Thyroid gland (tissue), 4 donors: ENCODE measurements at regions not wholly inside any gene's neighbourhood (a gene's known extent, or its start where the extent isn't known, plus 50 kb on each side); places are given as distances from the start of the nearest gene placed in this dataset.
"Not testable (repeated sequence)": the region's sequence is repeated elsewhere in the genome, so short reads cannot be mapped to it uniquely, and the experiment has no call there.

Experiments
- DNase-seq, 2 donors: peaks; one replicate each; pipeline ENCODE4 v3.0.0-alpha.2; 2019
- H3K27ac ChIP-seq, 3 donors: fragments of 200-600 bp; sonication (generic); 1 replicate in 2 of 3; 2 replicates in 1 of 3; pipeline ENCODE4 v1.5.1; 2016 to 2019; ENCODE audit warnings: mild to moderate bottlenecking in 1 of 3, moderate library complexity in 1 of 3
- H3K27me3 ChIP-seq: fragments of 200-600 bp; sonication (generic); one replicate; pipeline ENCODE4 v1.5.1; 2019
- H3K36me3 ChIP-seq, 2 donors: fragments of 200-600 bp; sonication (generic); one replicate each; pipeline ENCODE4 v1.5.1; 2016 to 2019
- H3K4me1 ChIP-seq, 2 donors: fragments of 200-600 bp; sonication (generic); one replicate each; pipeline ENCODE4 v1.5.1; 2017 to 2019
- H3K4me3 ChIP-seq, 3 donors: fragments of 200-600 bp; sonication (generic); replicated peaks in 1 of 3; 1 replicate in 2 of 3; 2 replicates in 1 of 3; pipeline ENCODE4 v1.5.1; 2016; ENCODE audit warnings: mild to moderate bottlenecking in 1 of 3
- H3K9me3 ChIP-seq: fragments of 200-600 bp; sonication (generic); one replicate; pipeline ENCODE4 v1.5.1; 2017
- POLR2A ChIP-seq, 2 donors: fragments of 450-650 bp; IDR thresholded peaks; one replicate each; pipeline ENCODE4 v1.6.1; 2017; ENCODE audit warnings: antibody characterized with exemption in 2 of 2, mild to moderate bottlenecking in 2 of 2, moderate library complexity in 1 of 2
- WGBS, 2 donors: methylation state at CpG; one replicate each; pipeline ENCODE4 v1.1.5; 2017; 5-methylcytosine and 5-hydroxymethylcytosine counted together
- intact Hi-C: fragments of 100-400 bp; cut with DNase I; formaldehyde crosslinking; loops from one replicate; pipeline ENCODE4 v1.15.1; 2023
- TF ChIP-seq, protein P1 (sequence below), 6 experiments: fragments of 200-600 bp in 3 of 6; fragments of 450-650 bp in 3 of 6; sonication (generic) in 3 of 6; IDR thresholded peaks; one replicate each; pipeline ENCODE4 v1.5.1; 2016 to 2019; ENCODE audit warnings: antibody characterized with exemption in 6 of 6, mild to moderate bottlenecking in 2 of 6, inconsistent platforms in 1 of 6, moderate library complexity in 1 of 6

DNA sequence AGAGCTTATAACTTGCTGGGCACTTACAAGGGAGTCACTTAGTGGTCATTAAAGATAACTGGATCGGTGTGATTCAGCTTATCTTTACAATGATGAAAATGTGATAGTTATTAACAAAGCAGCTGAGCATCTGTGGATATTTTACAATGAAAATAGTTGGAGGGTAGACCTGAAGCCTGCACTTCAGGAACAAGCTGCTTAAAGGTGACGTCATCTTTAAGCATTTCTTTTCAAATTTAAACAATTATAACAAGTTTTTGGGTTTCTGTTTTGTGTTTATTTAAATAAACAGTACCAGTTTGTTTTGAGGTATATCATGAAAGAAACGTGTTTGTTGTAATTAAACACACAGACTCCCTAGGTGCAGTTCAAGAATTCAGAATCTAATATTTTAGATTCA is 513.9 kb downstream of the ZNF516 start:
- no peak overlapping the region for H3K27ac ChIP-seq
- WGBS, 2 donors = 64 to 70% methylated on average over 3 of the region's 3 CpGs
- TF ChIP-seq POLR2A (IDR thresholded peaks at IDR 0.05) = no peak
- TF ChIP-seq, protein P1, sequence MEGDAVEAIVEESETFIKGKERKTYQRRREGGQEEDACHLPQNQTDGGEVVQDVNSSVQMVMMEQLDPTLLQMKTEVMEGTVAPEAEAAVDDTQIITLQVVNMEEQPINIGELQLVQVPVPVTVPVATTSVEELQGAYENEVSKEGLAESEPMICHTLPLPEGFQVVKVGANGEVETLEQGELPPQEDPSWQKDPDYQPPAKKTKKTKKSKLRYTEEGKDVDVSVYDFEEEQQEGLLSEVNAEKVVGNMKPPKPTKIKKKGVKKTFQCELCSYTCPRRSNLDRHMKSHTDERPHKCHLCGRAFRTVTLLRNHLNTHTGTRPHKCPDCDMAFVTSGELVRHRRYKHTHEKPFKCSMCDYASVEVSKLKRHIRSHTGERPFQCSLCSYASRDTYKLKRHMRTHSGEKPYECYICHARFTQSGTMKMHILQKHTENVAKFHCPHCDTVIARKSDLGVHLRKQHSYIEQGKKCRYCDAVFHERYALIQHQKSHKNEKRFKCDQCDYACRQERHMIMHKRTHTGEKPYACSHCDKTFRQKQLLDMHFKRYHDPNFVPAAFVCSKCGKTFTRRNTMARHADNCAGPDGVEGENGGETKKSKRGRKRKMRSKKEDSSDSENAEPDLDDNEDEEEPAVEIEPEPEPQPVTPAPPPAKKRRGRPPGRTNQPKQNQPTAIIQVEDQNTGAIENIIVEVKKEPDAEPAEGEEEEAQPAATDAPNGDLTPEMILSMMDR (IDR thresholded peaks at IDR 0.05) = no peak
- no peaks in the 10 kb centered on the region for H3K9me3 ChIP-seq
- H3K4me1 ChIP-seq = no peaks in the 10 kb centered on the region
- no peak overlapping the region for H3K4me3 ChIP-seq
- no peaks in the 10 kb centered on the region for H3K27me3 ChIP-seq
- intact Hi-C loops = no loop called here
- no peak for DNase-seq
- no peaks in the 10 kb centered on the region for H3K36me3 ChIP-seq

DNA sequence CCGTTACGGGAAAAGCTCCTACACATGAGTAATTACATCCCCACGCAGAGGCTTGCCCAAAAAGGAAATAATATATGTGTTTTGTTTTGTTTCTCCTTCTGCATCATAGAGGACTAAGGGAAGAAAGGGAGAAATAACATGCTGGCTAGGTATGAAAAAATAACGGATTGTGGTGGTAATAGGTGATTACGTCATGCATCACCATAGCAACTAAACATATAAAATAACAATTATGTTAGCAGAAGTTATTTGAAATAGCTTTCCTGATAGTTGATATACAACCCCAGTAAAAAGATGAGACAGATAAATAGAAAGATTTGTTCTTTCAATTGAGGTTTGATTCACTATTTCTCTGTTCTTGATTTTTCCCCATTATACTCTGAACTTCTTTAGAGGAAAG is 518.0 kb downstream of the ZNF516 start:
- Histone ChIP-seq H3K4me3 (no peak overlapping the region), H3K27ac (no peak overlapping the region), H3K4me1 (no peaks in the 10 kb centered on the region), H3K27me3 (no peaks in the 10 kb centered on the region), H3K36me3 (no peaks in the 10 kb centered on the region), H3K9me3 (no peaks in the 10 kb centered on the region)
- WGBS, 2 donors = 71 to 85% methylated on average over 5 of the region's 5 CpGs
- no peak for DNase-seq
- intact Hi-C loops = no loop called here
- TF ChIP-seq, protein P1 (IDR thresholded peaks at IDR 0.05) = no peak
- TF ChIP-seq POLR2A (IDR thresholded peaks at IDR 0.05) = no peak

DNA sequence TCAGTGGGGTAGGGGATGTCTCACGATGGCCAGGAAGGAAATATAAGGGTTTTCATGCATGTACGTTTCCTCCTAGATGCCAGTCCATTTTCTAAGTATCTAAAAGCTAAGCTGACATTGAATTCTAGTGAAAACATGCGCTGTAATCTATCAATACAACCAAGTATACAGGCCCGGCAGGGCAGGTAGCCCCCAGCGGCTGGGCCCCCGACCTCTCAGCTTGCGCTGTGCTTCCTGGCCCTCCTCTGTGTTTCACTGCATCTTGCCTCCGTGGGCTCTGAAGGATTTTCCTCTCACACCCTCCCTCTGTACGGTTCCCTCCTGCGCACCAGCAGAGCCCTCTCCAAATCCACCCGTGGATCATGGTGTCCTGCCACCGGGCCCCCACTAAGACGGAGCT is 524.8 kb downstream of the ZNF516 start:
- no peak for DNase-seq
- H3K9me3 ChIP-seq = no peaks in the 10 kb centered on the region
- H3K4me3 ChIP-seq = no peak overlapping the region
- H3K4me1 ChIP-seq = no peaks in the 10 kb centered on the region
- intact Hi-C loops = no loop called here
- 92 to 93% methylated on average over 13 of the region's 13 CpGs for WGBS, 2 donors
- H3K27me3 ChIP-seq = no peaks in the 10 kb centered on the region
- TF ChIP-seq, protein P1 (IDR thresholded peaks at IDR 0.05) = no peak
- no peak for TF ChIP-seq POLR2A (IDR thresholded peaks at IDR 0.05)
- H3K36me3 ChIP-seq = no peaks in the 10 kb centered on the region
- H3K27ac ChIP-seq = no peak overlapping the region

GRCh38 chr18:75966431-75966830 is 528.6 kb downstream of the ZNF516 start:
- H3K4me3 ChIP-seq = no peak overlapping the region
- no peaks in the 10 kb centered on the region for H3K27me3 ChIP-seq
- H3K9me3 ChIP-seq = no peaks in the 10 kb centered on the region
- H3K27ac ChIP-seq = no peak overlapping the region
- WGBS, 2 donors = 83 to 91% methylated on average over 5 of the region's 5 CpGs
- H3K36me3 ChIP-seq = no peaks in the 10 kb centered on the region
- no peak for TF ChIP-seq POLR2A (IDR thresholded peaks at IDR 0.05)
- TF ChIP-seq, protein P1 (IDR thresholded peaks at IDR 0.05) = no peak
- no peak for DNase-seq
- H3K4me1 ChIP-seq = no peaks in the 10 kb centered on the region
- intact Hi-C loops = no loop called here

- no peak for DNase-seq
- H3K27ac ChIP-seq = no peak overlapping the region
- intact Hi-C loops = no loop called here
- WGBS, 2 donors = 90 to 94% methylated on average over 7 of the region's 7 CpGs
- TF ChIP-seq, protein P1 (IDR thresholded peaks at IDR 0.05) = no peak
- TF ChIP-seq POLR2A (IDR thresholded peaks at IDR 0.05) = no peak
- H3K4me3 ChIP-seq = no peak overlapping the region
- no peaks in the 10 kb centered on the region for H3K27me3 ChIP-seq
- H3K36me3 ChIP-seq = no peaks in the 10 kb centered on the region
- no peaks in the 10 kb centered on the region for H3K9me3 ChIP-seq
- no peaks in the 10 kb centered on the region for H3K4me1 ChIP-seq
These were observed 532.9 kb downstream of the ZNF516 start for GRCh38 chr18:75962036-75962572.

DNA sequence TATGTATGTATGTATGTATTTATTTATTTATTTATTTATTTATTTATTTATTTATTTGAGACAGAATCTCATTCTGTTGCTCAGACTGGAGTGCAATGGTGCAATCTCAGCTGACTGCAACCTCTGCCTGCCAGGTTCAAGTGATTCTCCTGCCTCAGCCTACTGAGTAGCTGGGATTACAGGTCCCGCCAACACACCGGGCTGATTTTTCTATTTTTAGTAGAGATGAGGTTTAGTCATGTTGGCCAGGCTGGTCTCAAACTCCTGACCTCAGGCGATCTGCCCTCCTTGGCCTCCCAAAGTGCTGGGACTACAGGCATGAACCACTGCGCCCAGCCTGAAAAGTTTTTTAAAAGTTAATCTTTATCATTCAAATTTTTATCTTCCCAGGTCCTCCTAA is 532.9 kb upstream of the SMIM21 start:
- DNase-seq, H3K27ac ChIP-seq, intact Hi-C loops, H3K27me3 ChIP-seq, H3K4me3 ChIP-seq, H3K4me1 ChIP-seq, H3K36me3 ChIP-seq, H3K9me3 ChIP-seq: not testable (repeated sequence)
- WGBS, 2 donors = 92 to 93% methylated on average over 4 of the region's 4 CpGs
